Stomach (tissue), 4 donors: ENCODE measurements at regions not wholly inside any gene's neighbourhood (a gene's known extent, or its start where the extent isn't known, plus 50 kb on each side); places are given as distances from the start of the nearest gene placed in this dataset.

Source experiments
- CTCF ChIP-seq, 7 experiments: fragments of 450-650 bp in 4 of 7; fragments of 200-600 bp in 3 of 7; sonication (generic) in 3 of 7; IDR thresholded peaks; one replicate each; pipeline ENCODE4 v1.5.1; 2016 to 2019; ENCODE audit warnings: antibody characterized with exemption in 7 of 7, control low read depth in 2 of 7, mild to moderate bottlenecking in 1 of 7
- EP300 ChIP-seq: sonication (generic); formaldehyde crosslinking; IDR thresholded peaks from one replicate; pipeline ENCODE4 v1.6.1; 2017; ENCODE audit warnings: antibody characterized with exemption
- POLR2A ChIP-seq, 4 donors: fragments of 450-650 bp; IDR thresholded peaks; one replicate each; pipeline ENCODE4 v1.6.1; 2016; ENCODE audit warnings: antibody characterized with exemption in 4 of 4, control low read depth in 2 of 4, mild to moderate bottlenecking in 1 of 4, moderate library complexity in 1 of 4
- POLR2AphosphoS5 ChIP-seq, 3 donors: sonication (generic); formaldehyde crosslinking; IDR thresholded peaks; one replicate each; pipeline ENCODE4 v1.6.1; 2016; ENCODE audit warnings: antibody characterized with exemption in 3 of 3

- TF ChIP-seq CTCF (IDR thresholded peaks at IDR 0.05) (no peak), POLR2AphosphoS5 (IDR thresholded peaks at IDR 0.05) (no peak), EP300 (no peak), POLR2A (IDR thresholded peaks at IDR 0.05) (no peak)
Observed at GRCh38 chr13:105016266-105016665, 1519.2 kb downstream of the EFNB2 start.
